Nucleus accumbens (tissue), 56 donors: ENCODE measurements at regions not wholly inside any gene's neighbourhood (a gene's known extent, or its start where the extent isn't known, plus 50 kb on each side); places are given as distances from the start of the nearest gene placed in this dataset.
A peak's percentile ranks its signal among the peaks of the same experiment; 100 is the strongest.

Experiments used
- DNase-seq, 56 donors: peaks; one replicate each; lab custom pipeline; 2025; lab: John Stamatoyannopoulos, UW

- DNase-seq: no peak
Observed at GRCh38 chr13:80284290-80284689, 56.6 kb downstream of the SPRY2 start.

- DNase-seq: no peak
Observed at GRCh38 chr13:80278706-80279105, 62.2 kb downstream of the SPRY2 start.

- DNase-seq: peak in 33 of 56 donors; percentile 2 to 61 (median 15)
Observed at GRCh38 chr13:80276371-80277289, 64.3 kb downstream of the SPRY2 start.

- DNase-seq: no peak
Observed at GRCh38 chr13:80274643-80275042, 66.3 kb downstream of the SPRY2 start.

GRCh38 chr13:80273718-80274117 is 67.2 kb downstream of the SPRY2 start:
- DNase-seq: no peak

- no peak for DNase-seq
Observed at GRCh38 chr13:80265348-80265747, 75.6 kb downstream of the SPRY2 start.

- DNase-seq: no peak
Observed at GRCh38 chr13:80263745-80264513, 77.0 kb downstream of the SPRY2 start.

GRCh38 chr13:80262051-80262695 is 78.8 kb downstream of the SPRY2 start:
- DNase-seq: no peak

- no peak for DNase-seq
Observed at GRCh38 chr13:80259159-80259558, 81.8 kb downstream of the SPRY2 start.

- DNase-seq: no peak
Observed at GRCh38 chr13:80256352-80256932, 84.5 kb downstream of the SPRY2 start.

- DNase-seq: no peak
Observed at GRCh38 chr13:80255946-80256345, 85.0 kb downstream of the SPRY2 start.

- no peak for DNase-seq
Observed at GRCh38 chr13:80251403-80251802, 89.5 kb downstream of the SPRY2 start.

GRCh38 chr13:80250213-80250810 is 90.6 kb downstream of the SPRY2 start:
- DNase-seq: no peak

- no peak for DNase-seq
Observed at GRCh38 chr13:80249516-80250212, 91.3 kb downstream of the SPRY2 start.

GRCh38 chr13:80245162-80245733 is 95.7 kb downstream of the SPRY2 start:
- DNase-seq: no peak

GRCh38 chr13:80244574-80244973 is 96.4 kb downstream of the SPRY2 start:
- DNase-seq: no peak

GRCh38 chr13:80242728-80243427 is 98.0 kb downstream of the SPRY2 start:
- DNase-seq: no peak

GRCh38 chr13:80239571-80240255 is 101.2 kb downstream of the SPRY2 start:
- DNase-seq: no peak
